SK-N-SH treated with all-trans-retinoic acid at 6 μM for 48 hours (cell line): ENCODE measurements at regions not wholly inside any gene's neighbourhood (a gene's known extent, or its start where the extent isn't known, plus 50 kb on each side); places are given as distances from the start of the nearest gene placed in this dataset.
"Not testable (repeated sequence)": the region's sequence is repeated elsewhere in the genome, so short reads cannot be mapped to it uniquely, and the experiment has no call there.

Source experiments
- ATAC-seq: fragments of 200-7000 bp; cut with Tn5 transposase; 3 replicates; pipeline ENCODE4 v1.9.1; 2020; ENCODE audit warnings: mild to moderate bottlenecking, moderate library complexity
- ARNTL ChIP-seq: fragments of 450-650 bp; formaldehyde crosslinking; IDR thresholded peaks from 2 replicates; pipeline ENCODE4 v1.5.0; 2020; ENCODE audit warnings: low read depth, mild to moderate bottlenecking, moderate library complexity, borderline replicate concordance
- BACH2 ChIP-seq: fragments of 250-450 bp; sonication (Bioruptor Pico); IDR thresholded peaks from 2 replicates; pipeline ENCODE4 v1.9.0; 2021; ENCODE audit warnings: mild to moderate bottlenecking, borderline replicate concordance
- CSDC2 ChIP-seq: fragments of 250-450 bp; sonication (Bioruptor Pico); IDR thresholded peaks from 2 replicates; pipeline ENCODE4 v1.5.0; 2020; ENCODE audit warnings: mild to moderate bottlenecking, moderate library complexity
- ESRRG ChIP-seq: fragments of 250-450 bp; sonication (Bioruptor Pico); IDR thresholded peaks from 2 replicates; pipeline ENCODE4 v1.6.1; 2021; ENCODE audit warnings: mild to moderate bottlenecking
- ISL1 ChIP-seq: fragments of 250-450 bp; sonication (Bioruptor Pico); IDR thresholded peaks from 2 replicates; pipeline ENCODE4 v2.1.2; 2022; ENCODE audit warnings: mild to moderate bottlenecking, moderate library complexity
- PPARA ChIP-seq: fragments of 250-450 bp; sonication (Bioruptor Pico); IDR thresholded peaks from 2 replicates; pipeline ENCODE4 v1.5.0; 2020; ENCODE audit warnings: mild to moderate bottlenecking, borderline replicate concordance
- RARB ChIP-seq: fragments of 250-450 bp; sonication (Bioruptor Pico); IDR thresholded peaks from 2 replicates; pipeline ENCODE4 v1.8.0; 2021; ENCODE audit warnings: mild to moderate bottlenecking, moderate library complexity
- SNAI2 ChIP-seq: fragments of 250-450 bp; sonication (Bioruptor Pico); IDR thresholded peaks from 2 replicates; pipeline ENCODE4 v1.5.0; 2020; ENCODE audit warnings: mild to moderate bottlenecking, moderate library complexity
- TOX ChIP-seq: fragments of 250-450 bp; sonication (Bioruptor Pico); IDR thresholded peaks from 2 replicates; pipeline ENCODE4 v1.8.0; 2021; ENCODE audit warnings: mild to moderate bottlenecking, moderate library complexity, borderline replicate concordance
- ZC3H10 ChIP-seq: fragments of 250-450 bp; sonication (Bioruptor Pico); IDR thresholded peaks from 2 replicates; pipeline ENCODE4 v1.5.1; 2021; ENCODE audit warnings: mild to moderate bottlenecking, moderate library complexity
- ZFP3 ChIP-seq: fragments of 250-450 bp; sonication (Bioruptor Pico); IDR thresholded peaks from 2 replicates; pipeline ENCODE4 v1.5.0; 2020; ENCODE audit warnings: mild to moderate bottlenecking, moderate library complexity
- ZFP30 ChIP-seq: fragments of 450-650 bp; formaldehyde crosslinking; IDR thresholded peaks from 2 replicates; pipeline ENCODE4 v1.5.0; 2022; ENCODE audit warnings: mild to moderate bottlenecking, moderate library complexity
- ZNF565 ChIP-seq: fragments of 450-650 bp; formaldehyde crosslinking; conservative IDR thresholded peaks from 2 replicates; pipeline ENCODE4 v1.5.0; 2020; ENCODE audit warnings: low read depth, mild to moderate bottlenecking, moderate library complexity
- ZNF70 ChIP-seq: fragments of 450-650 bp; formaldehyde crosslinking; IDR thresholded peaks from 2 replicates; pipeline ENCODE4 v1.5.0; 2020; ENCODE audit warnings: mild to moderate bottlenecking, moderate library complexity
- ZNF8 ChIP-seq: fragments of 450-650 bp; formaldehyde crosslinking; IDR thresholded peaks from 2 replicates; pipeline ENCODE4 v1.5.0; 2020; ENCODE audit warnings: mild to moderate bottlenecking, moderate library complexity
- TF ChIP-seq, protein P1 (sequence below): fragments of 250-450 bp; sonication (Bioruptor Pico); IDR thresholded peaks from 2 replicates; pipeline ENCODE4 v1.8.0; 2020; ENCODE audit warnings: mild to moderate bottlenecking, moderate library complexity, borderline replicate concordance
- TF ChIP-seq, protein P2 (sequence below): fragments of 250-450 bp; sonication (Bioruptor Pico); IDR thresholded peaks from 2 replicates; pipeline ENCODE4 v1.8.0; 2021; ENCODE audit warnings: low read depth, mild to moderate bottlenecking, moderate library complexity, borderline replicate concordance
- TF ChIP-seq, protein P3 (sequence below): fragments of 250-450 bp; sonication (Bioruptor Pico); IDR thresholded peaks from 2 replicates; pipeline ENCODE4 v1.5.1; 2020; ENCODE audit warnings: low read depth, mild to moderate bottlenecking, moderate library complexity
- TF ChIP-seq, protein P4 (sequence below): fragments of 250-450 bp; sonication (Bioruptor Pico); IDR thresholded peaks from 2 replicates; pipeline ENCODE4 v1.5.1; 2021; ENCODE audit warnings: mild to moderate bottlenecking, moderate library complexity
- TF ChIP-seq, protein P5 (sequence below): fragments of 250-450 bp; sonication (Bioruptor Pico); IDR thresholded peaks from 2 replicates; pipeline ENCODE4 v1.5.0; 2020; ENCODE audit warnings: mild to moderate bottlenecking, moderate library complexity

DNA sequence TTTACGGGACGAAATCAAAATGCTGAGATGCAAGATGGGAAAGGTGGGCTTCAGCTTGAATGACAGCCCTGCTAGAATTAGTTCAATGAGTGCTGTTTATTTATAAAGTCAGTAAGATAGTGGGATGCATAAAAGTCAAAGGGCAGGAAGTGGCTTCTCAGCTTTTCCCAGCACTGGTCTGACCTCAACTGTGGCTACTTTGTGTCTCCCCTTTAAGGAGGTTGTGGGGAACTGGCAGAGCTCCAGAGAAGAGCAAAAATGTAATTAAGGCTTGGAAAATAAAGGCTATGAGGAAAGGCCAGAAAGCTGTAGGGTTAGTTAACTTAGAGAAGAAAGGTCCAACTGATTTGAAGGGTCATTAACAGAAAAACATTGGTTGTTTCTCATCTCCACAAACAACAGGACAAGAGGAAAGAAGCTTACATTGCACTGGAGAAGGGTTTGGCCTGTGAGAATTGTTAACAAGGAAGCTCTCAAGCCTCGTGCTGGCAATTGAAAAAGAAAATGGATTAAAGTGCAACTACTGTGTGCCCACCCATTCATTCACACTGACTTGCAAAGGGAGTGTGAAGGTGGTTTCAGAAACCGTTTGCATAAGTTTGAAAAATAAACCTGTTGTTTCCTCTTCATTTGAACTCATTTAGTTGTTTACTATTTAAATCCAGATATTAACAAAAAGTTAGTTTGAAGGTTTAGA is 68.8 kb upstream of the CD28 start:
- TF ChIP-seq, protein P1, sequence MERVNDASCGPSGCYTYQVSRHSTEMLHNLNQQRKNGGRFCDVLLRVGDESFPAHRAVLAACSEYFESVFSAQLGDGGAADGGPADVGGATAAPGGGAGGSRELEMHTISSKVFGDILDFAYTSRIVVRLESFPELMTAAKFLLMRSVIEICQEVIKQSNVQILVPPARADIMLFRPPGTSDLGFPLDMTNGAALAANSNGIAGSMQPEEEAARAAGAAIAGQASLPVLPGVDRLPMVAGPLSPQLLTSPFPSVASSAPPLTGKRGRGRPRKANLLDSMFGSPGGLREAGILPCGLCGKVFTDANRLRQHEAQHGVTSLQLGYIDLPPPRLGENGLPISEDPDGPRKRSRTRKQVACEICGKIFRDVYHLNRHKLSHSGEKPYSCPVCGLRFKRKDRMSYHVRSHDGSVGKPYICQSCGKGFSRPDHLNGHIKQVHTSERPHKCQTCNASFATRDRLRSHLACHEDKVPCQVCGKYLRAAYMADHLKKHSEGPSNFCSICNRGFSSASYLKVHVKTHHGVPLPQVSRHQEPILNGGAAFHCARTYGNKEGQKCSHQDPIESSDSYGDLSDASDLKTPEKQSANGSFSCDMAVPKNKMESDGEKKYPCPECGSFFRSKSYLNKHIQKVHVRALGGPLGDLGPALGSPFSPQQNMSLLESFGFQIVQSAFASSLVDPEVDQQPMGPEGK (CRISPR knock-in tag), result no peak
- no peak for TF ChIP-seq ZNF565 (CRISPR knock-in tag)
- TF ChIP-seq RARB (CRISPR knock-in tag), result no peak
- TF ChIP-seq, protein P2, sequence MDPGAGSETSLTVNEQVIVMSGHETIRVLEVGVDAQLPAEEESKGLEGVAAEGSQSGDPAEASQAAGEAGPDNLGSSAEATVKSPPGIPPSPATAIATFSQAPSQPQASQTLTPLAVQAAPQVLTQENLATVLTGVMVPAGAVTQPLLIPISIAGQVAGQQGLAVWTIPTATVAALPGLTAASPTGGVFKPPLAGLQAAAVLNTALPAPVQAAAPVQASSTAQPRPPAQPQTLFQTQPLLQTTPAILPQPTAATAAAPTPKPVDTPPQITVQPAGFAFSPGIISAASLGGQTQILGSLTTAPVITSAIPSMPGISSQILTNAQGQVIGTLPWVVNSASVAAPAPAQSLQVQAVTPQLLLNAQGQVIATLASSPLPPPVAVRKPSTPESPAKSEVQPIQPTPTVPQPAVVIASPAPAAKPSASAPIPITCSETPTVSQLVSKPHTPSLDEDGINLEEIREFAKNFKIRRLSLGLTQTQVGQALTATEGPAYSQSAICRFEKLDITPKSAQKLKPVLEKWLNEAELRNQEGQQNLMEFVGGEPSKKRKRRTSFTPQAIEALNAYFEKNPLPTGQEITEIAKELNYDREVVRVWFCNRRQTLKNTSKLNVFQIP (CRISPR knock-in tag), result no peak
- TF ChIP-seq ZFP30 (CRISPR knock-in tag), result no peak
- no peak for TF ChIP-seq ARNTL (CRISPR knock-in tag)
- no peak for TF ChIP-seq PPARA
- TF ChIP-seq ISL1 (CRISPR knock-in tag), result no peak
- no peak for TF ChIP-seq ZC3H10 (CRISPR knock-in tag)
- TF ChIP-seq, protein P3, sequence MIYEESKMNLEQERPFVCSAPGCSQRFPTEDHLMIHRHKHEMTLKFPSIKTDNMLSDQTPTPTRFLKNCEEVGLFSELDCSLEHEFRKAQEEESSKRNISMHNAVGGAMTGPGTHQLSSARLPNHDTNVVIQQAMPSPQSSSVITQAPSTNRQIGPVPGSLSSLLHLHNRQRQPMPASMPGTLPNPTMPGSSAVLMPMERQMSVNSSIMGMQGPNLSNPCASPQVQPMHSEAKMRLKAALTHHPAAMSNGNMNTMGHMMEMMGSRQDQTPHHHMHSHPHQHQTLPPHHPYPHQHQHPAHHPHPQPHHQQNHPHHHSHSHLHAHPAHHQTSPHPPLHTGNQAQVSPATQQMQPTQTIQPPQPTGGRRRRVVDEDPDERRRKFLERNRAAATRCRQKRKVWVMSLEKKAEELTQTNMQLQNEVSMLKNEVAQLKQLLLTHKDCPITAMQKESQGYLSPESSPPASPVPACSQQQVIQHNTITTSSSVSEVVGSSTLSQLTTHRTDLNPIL (CRISPR knock-in tag), result no peak
- TF ChIP-seq, protein P4, sequence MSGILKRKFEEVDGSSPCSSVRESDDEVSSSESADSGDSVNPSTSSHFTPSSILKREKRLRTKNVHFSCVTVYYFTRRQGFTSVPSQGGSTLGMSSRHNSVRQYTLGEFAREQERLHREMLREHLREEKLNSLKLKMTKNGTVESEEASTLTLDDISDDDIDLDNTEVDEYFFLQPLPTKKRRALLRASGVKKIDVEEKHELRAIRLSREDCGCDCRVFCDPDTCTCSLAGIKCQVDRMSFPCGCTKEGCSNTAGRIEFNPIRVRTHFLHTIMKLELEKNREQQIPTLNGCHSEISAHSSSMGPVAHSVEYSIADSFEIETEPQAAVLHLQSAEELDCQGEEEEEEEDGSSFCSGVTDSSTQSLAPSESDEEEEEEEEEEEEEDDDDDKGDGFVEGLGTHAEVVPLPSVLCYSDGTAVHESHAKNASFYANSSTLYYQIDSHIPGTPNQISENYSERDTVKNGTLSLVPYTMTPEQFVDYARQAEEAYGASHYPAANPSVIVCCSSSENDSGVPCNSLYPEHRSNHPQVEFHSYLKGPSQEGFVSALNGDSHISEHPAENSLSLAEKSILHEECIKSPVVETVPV (CRISPR knock-in tag), result no peak
- no peak for TF ChIP-seq ESRRG (CRISPR knock-in tag)
- no peak for TF ChIP-seq SNAI2 (CRISPR knock-in tag)
- TF ChIP-seq TOX (CRISPR knock-in tag), result no peak
- no peak for TF ChIP-seq BACH2 (CRISPR knock-in tag)
- TF ChIP-seq CSDC2 (CRISPR knock-in tag), result no peak
- no peak for TF ChIP-seq ZNF70
- TF ChIP-seq ZFP3 (CRISPR knock-in tag), result no peak
- ATAC-seq, result no peak

DNA sequence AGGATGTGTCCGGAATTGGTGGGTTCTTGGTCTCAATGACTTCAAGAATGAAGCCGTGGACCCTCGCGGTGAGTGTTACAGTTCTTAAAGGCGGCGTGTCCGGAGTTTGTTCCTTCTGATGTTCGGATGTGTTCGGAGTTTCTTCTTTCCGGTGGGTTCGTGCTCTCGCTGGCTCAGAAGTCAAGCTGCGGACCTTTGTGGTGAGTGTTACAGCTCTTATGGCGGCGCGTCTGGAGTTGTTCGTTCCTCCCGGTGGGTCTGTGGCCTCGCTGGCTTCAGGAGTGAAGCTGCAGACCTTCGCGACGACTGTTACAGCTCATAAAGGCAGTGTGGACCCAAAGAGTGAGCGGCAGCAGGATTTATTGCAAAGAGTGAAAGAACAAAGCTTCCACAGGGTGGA is 64.6 kb upstream of the CD28 start:
- not testable (repeated sequence) for ATAC-seq

DNA sequence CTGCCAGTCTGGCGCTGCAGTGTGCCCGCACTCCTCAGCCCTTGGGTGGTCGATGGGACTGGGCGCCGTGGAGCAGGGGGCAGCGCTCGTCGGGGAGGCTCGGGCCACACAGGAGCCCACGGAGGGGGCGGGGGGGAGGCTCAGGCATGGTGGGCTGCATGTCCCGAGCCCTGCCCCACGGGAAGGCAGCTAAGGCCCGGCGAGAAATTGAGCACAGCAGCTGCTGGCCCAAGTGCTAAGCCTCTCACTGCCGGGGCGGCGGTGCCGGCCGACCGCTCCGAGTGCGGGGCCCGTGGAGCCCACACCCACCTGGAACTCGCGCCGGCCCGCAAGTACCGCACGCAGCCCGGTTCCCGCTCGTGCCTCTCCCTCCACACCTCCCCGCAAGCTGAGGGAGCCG is 63.6 kb upstream of the CD28 start:
- ATAC-seq, result not testable (repeated sequence)

DNA sequence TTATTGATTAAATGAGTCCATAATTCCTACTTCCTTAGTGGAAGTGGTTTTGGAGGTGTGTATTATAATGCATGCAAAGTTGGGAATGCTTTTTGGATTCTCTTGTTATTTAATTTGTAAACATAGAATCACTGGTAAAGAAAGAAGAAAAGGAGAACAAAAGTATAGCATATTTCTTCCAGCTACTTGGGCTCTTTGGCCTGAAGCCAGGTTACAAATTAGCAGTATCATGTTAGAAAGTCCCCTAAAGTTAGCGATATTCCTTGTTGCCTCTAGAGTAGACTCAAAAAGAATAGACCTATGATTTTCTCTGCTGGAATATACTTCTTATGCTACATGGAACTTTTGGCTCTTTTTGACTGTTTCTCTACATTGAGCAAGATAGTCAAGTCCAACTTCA is 60.6 kb upstream of the CD28 start:
- no peak for ATAC-seq
- no peak for TF ChIP-seq ZNF8 (CRISPR knock-in tag)

DNA sequence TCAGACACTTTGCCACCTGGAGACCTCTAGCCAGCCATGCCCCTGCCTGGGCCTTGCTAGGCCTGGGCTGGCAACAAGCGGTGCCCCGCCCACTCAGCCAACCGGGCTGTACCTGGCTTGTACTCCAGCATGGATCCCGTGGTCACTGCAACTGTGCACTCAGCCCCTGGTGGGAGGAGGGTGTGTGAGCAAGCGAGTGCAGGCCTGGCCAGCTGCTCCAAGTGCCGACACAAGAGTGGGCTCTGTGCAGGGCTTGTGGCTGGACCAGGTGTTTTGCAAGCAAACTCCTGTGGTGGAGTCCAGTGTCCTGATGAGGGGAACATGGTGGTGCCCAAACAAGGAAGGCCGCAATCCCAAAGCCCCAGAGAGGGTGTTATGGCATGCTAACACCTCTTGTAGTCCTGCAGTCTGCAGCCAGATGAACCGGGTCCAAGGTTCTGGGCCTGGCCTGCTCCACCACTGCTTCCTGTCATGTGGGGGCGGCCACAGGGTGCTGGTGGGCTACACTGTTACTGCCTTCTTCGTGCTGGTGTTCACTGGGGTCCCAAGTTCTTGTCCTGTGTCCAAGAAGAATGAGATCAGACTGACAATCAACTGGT is 60.1 kb upstream of the CD28 start:
- ATAC-seq, result no peak
- TF ChIP-seq, protein P5, sequence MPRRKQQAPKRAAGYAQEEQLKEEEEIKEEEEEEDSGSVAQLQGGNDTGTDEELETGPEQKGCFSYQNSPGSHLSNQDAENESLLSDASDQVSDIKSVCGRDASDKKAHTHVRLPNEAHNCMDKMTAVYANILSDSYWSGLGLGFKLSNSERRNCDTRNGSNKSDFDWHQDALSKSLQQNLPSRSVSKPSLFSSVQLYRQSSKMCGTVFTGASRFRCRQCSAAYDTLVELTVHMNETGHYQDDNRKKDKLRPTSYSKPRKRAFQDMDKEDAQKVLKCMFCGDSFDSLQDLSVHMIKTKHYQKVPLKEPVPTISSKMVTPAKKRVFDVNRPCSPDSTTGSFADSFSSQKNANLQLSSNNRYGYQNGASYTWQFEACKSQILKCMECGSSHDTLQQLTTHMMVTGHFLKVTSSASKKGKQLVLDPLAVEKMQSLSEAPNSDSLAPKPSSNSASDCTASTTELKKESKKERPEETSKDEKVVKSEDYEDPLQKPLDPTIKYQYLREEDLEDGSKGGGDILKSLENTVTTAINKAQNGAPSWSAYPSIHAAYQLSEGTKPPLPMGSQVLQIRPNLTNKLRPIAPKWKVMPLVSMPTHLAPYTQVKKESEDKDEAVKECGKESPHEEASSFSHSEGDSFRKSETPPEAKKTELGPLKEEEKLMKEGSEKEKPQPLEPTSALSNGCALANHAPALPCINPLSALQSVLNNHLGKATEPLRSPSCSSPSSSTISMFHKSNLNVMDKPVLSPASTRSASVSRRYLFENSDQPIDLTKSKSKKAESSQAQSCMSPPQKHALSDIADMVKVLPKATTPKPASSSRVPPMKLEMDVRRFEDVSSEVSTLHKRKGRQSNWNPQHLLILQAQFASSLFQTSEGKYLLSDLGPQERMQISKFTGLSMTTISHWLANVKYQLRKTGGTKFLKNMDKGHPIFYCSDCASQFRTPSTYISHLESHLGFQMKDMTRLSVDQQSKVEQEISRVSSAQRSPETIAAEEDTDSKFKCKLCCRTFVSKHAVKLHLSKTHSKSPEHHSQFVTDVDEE, result no peak
- TF ChIP-seq ZC3H10 (CRISPR knock-in tag) (no peak), ISL1 (CRISPR knock-in tag) (no peak)
- TF ChIP-seq, protein P3 (CRISPR knock-in tag), result no peak
